Esophagus squamous epithelium (tissue), 4 donors: ENCODE measurements at regions not wholly inside any gene's neighbourhood (a gene's known extent, or its start where the extent isn't known, plus 50 kb on each side); places are given as distances from the start of the nearest gene placed in this dataset.

Source experiments
- CTCF ChIP-seq, 6 experiments: fragments of 450-650 bp in 4 of 6; fragments of 200-600 bp in 2 of 6; sonication (generic) in 2 of 6; IDR thresholded peaks; one replicate each; pipeline ENCODE4 v1.5.1; 2016 to 2019; ENCODE audit warnings: antibody characterized with exemption in 6 of 6, mild to moderate bottlenecking in 4 of 6, moderate library complexity in 4 of 6
- POLR2A ChIP-seq, 4 donors: fragments of 450-650 bp; IDR thresholded peaks; one replicate each; pipeline ENCODE4 v1.6.1; 2017; ENCODE audit warnings: antibody characterized with exemption in 4 of 4, mild to moderate bottlenecking in 4 of 4, moderate library complexity in 3 of 4

GRCh38 chr6:8343600-8343999, 91.7 kb downstream of the SLC35B3 start:
- no peak for TF ChIP-seq POLR2A (IDR thresholded peaks at IDR 0.05)
- no peak for TF ChIP-seq CTCF (IDR thresholded peaks at IDR 0.05)
